ENCODE measurements at regions not wholly inside any gene's neighbourhood (a gene's known extent, or its start where the extent isn't known, plus 50 kb on each side); places are given as distances from the start of the nearest gene placed in this dataset.
A peak's percentile ranks its signal among the peaks of the same experiment; 100 is the strongest.

DNA sequence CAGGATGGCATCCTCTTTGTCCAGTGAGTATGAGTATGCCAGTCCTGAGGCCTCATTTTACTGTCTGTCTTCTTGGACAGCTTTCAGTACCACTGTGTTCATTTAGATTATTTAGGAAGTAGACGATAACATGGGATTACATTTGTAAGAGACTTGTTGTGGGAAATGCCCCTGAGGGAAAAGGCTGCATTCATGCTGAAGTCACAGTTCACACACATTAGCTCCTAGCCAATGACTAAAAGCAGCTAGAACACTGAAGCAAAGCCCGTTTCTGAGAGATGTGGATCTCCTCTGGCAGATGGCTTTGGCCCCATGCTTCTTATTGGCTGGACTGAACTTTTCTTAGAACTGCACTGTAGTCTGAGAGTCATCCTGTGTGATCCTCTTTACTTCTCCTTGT is 242.4 kb downstream of the FAM76B start:
- TF ChIP-seq, protein P1, sequence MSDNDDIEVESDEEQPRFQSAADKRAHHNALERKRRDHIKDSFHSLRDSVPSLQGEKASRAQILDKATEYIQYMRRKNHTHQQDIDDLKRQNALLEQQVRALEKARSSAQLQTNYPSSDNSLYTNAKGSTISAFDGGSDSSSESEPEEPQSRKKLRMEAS (IDR thresholded peaks at IDR 0.05), result no peak
- TF ChIP-seq YY1 (IDR thresholded peaks at IDR 0.05; ENCODE audit: low read depth) (no peak), TEAD4 (IDR thresholded peaks at IDR 0.05) (no peak), CREB1 (IDR thresholded peaks at IDR 0.05; ENCODE audit: low read depth) (no peak), TCF12 (IDR thresholded peaks at IDR 0.05; ENCODE audit: low read depth) (no peak), ZBTB7A (IDR thresholded peaks at IDR 0.05; ENCODE audit: low read depth) (no peak)
- TF ChIP-seq, protein P2, sequence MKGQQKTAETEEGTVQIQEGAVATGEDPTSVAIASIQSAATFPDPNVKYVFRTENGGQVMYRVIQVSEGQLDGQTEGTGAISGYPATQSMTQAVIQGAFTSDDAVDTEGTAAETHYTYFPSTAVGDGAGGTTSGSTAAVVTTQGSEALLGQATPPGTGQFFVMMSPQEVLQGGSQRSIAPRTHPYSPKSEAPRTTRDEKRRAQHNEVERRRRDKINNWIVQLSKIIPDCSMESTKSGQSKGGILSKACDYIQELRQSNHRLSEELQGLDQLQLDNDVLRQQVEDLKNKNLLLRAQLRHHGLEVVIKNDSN (IDR thresholded peaks at IDR 0.05), result no peak

DNA sequence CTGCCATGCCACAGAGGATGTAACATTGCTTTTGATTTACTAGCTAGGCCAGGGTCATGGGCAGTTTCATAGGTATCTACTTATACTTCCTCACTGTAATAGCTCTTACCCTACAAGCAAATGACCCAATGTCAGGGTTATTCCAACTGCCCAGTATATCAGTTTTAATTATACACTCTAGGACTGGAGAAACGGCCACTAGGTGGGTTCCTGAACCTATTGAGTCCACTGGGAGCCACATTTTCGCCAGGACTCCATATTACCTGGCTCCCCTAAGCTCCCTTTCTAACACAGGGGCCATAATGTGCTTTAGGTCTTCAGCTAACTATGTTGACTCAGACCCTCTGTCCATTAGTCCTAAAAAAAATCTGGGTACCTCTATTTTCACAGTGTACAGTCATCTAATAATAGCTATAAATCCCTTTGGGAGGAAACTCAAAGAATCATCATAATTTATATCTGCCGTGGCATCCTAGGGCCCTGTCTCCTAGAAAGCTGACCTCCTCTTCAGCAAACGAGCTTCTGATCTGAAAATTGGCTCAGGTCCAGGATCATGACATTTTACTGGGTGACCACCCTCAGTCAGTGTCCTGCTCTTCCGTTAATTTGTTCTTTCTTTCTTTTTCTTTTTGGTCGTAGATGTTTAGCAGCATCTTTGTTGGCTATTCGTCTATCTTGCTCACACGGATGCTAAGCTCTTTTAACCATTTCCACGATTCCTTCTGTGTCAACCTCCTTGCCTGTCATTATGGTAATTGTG is 244.3 kb downstream of the FAM76B start:
- TF ChIP-seq EGR1 (IDR thresholded peaks at IDR 0.05) (no peak), CEBPB (IDR thresholded peaks at IDR 0.05) (no peak), FOXM1 (IDR thresholded peaks at IDR 0.05; ENCODE audit: borderline replicate concordance, low read depth) (no peak), EP300 (IDR thresholded peaks at IDR 0.05; ENCODE audit: borderline replicate concordance) (no peak), RAD21 (IDR thresholded peaks at IDR 0.05; ENCODE audit: low read depth) (peak; percentile 37; the same call in 1 of the 2 replicates), TEAD4 (IDR thresholded peaks at IDR 0.05) (no peak), ZBTB7A (IDR thresholded peaks at IDR 0.05; ENCODE audit: low read depth) (no peak)

DNA sequence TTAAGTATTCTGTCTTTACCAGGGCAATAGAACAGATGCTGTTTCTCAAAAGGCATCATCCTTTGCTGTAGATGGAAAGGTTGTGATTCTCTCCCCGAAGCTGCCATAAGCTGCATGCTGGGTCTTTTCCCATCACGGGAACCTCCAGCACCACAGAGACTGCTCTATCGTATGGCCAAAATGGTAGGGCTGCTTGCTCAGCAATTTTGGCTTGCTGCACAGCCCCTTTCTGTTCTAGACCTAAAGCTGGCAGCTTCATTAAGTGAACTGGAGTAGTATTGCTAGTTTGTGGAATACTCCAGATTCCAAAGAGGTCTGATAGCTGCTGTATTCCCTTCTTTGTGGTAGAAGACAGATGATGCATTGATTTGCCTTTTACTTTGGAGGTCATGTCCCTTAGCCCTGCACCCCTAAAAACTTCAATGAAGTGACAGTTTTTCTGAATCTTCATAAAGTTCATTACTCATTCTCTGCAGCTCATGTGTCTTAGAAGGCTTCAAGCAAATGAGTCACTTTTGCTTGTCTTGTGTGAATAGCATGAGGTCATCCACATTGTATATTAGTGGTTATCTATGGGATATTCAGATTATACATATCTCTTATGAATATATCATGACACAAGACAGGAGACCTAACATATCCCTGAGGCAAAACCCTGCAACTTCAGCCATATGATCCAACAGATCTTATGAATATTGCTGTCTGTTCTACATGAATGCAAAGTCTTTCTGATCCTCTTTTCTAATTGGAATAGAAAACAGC is 245.3 kb downstream of the FAM76B start:
- TF ChIP-seq, protein P2 (IDR thresholded peaks at IDR 0.05), result no peak
- TF ChIP-seq TCF12 (IDR thresholded peaks at IDR 0.05; ENCODE audit: low read depth), result no peak
- no peak for TF ChIP-seq CEBPB (IDR thresholded peaks at IDR 0.05)
- TF ChIP-seq, protein P3, sequence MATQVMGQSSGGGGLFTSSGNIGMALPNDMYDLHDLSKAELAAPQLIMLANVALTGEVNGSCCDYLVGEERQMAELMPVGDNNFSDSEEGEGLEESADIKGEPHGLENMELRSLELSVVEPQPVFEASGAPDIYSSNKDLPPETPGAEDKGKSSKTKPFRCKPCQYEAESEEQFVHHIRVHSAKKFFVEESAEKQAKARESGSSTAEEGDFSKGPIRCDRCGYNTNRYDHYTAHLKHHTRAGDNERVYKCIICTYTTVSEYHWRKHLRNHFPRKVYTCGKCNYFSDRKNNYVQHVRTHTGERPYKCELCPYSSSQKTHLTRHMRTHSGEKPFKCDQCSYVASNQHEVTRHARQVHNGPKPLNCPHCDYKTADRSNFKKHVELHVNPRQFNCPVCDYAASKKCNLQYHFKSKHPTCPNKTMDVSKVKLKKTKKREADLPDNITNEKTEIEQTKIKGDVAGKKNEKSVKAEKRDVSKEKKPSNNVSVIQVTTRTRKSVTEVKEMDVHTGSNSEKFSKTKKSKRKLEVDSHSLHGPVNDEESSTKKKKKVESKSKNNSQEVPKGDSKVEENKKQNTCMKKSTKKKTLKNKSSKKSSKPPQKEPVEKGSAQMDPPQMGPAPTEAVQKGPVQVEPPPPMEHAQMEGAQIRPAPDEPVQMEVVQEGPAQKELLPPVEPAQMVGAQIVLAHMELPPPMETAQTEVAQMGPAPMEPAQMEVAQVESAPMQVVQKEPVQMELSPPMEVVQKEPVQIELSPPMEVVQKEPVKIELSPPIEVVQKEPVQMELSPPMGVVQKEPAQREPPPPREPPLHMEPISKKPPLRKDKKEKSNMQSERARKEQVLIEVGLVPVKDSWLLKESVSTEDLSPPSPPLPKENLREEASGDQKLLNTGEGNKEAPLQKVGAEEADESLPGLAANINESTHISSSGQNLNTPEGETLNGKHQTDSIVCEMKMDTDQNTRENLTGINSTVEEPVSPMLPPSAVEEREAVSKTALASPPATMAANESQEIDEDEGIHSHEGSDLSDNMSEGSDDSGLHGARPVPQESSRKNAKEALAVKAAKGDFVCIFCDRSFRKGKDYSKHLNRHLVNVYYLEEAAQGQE (IDR thresholded peaks at IDR 0.05; ENCODE audit: low read depth), result no peak
- no peak for TF ChIP-seq CREB1 (IDR thresholded peaks at IDR 0.05; ENCODE audit: low read depth)
- no peak for TF ChIP-seq YY1 (IDR thresholded peaks at IDR 0.05; ENCODE audit: low read depth)
- no peak for TF ChIP-seq TEAD4 (IDR thresholded peaks at IDR 0.05)
- no peak for TF ChIP-seq NFIC (IDR thresholded peaks at IDR 0.05)
- no peak for TF ChIP-seq RAD21 (IDR thresholded peaks at IDR 0.05; ENCODE audit: low read depth)
- TF ChIP-seq TAF1 (IDR thresholded peaks at IDR 0.05; ENCODE audit: low read depth), result no peak
- TF ChIP-seq ZBTB7A (IDR thresholded peaks at IDR 0.05; ENCODE audit: low read depth), result no peak
- no peak for TF ChIP-seq FOXM1 (IDR thresholded peaks at IDR 0.05; ENCODE audit: borderline replicate concordance, low read depth)
- TF ChIP-seq EGR1 (IDR thresholded peaks at IDR 0.05), result no peak
- TF ChIP-seq, protein P1 (IDR thresholded peaks at IDR 0.05), result no peak
- TF ChIP-seq EP300 (IDR thresholded peaks at IDR 0.05; ENCODE audit: borderline replicate concordance), result no peak

DNA sequence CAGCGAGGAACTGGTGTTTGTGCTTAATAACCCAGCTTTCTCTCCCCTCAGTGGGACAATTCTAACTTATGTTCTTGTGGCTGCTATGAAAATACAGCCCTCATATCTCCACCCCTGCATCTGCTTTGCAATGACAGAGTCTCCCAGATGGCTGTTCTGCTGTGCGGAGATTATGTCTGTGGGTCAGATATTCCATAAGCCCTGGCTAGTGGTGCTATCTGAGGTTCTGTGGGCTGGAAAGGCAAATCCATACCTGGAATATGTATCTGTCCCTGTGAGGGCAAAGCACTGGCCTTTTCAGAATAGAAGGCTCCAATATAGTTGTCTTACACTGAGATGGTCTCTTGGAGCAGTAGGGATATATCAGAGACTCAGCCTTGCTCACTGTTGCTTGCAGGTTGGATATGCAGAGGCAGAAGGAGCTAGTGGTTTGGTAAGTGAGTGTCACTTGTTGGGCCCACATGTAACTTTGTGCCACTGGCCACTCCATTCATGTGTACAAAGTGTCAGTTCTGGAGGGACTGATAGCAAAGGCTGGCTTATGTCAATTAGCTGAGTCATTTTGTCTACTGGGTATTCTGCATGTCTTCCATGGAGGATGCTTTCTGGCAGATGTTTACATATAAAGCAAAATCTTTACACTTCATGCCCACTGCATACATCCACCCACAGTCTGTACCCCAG is 246.6 kb downstream of the FAM76B start:
- TF ChIP-seq, protein P1 (IDR thresholded peaks at IDR 0.05), result no peak
- TF ChIP-seq TCF12 (IDR thresholded peaks at IDR 0.05; ENCODE audit: low read depth) (no peak), EP300 (IDR thresholded peaks at IDR 0.05; ENCODE audit: borderline replicate concordance) (no peak), YY1 (IDR thresholded peaks at IDR 0.05; ENCODE audit: low read depth) (no peak), RAD21 (IDR thresholded peaks at IDR 0.05; ENCODE audit: low read depth) (no peak), TAF1 (IDR thresholded peaks at IDR 0.05; ENCODE audit: low read depth) (no peak), FOXM1 (IDR thresholded peaks at IDR 0.05; ENCODE audit: borderline replicate concordance, low read depth) (no peak), TEAD4 (IDR thresholded peaks at IDR 0.05) (no peak), CEBPB (IDR thresholded peaks at IDR 0.05) (no peak), CREB1 (IDR thresholded peaks at IDR 0.05; ENCODE audit: low read depth) (no peak), EGR1 (IDR thresholded peaks at IDR 0.05) (no peak), NFIC (IDR thresholded peaks at IDR 0.05) (no peak), ZBTB7A (IDR thresholded peaks at IDR 0.05; ENCODE audit: low read depth) (no peak)
- TF ChIP-seq, protein P2 (IDR thresholded peaks at IDR 0.05), result no peak
- TF ChIP-seq, protein P3 (IDR thresholded peaks at IDR 0.05; ENCODE audit: low read depth), result no peak
